ENCODE measurements at regions not wholly inside any gene's neighbourhood (a gene's known extent, or its start where the extent isn't known, plus 50 kb on each side); places are given as distances from the start of the nearest gene placed in this dataset.

GRCh38 chr12:105935106-105935505, 203.6 kb downstream of the NUAK1 start:
- DNase-seq (ENCODE audit: low spot score) = no peak
- ChIA-PET CTCF (ENCODE audit: low intra/inter-chr PET ratio, low total read pairs) (no interaction called here), POLR2A (no interaction called here)
- WGBS (ENCODE audit: low lambda C conversion rate) = 17% methylated on average over 6 of the region's 6 CpGs
- in situ Hi-C loops (cut with HindIII; ENCODE audit: extremely low pct_ligation_motif_present, low pct_unique_long_range_greater_than_20kb) = no loop called here
- no peak overlapping the region for H3K4me3 ChIP-seq (replicated peaks in 1 of 3; ENCODE audit: insufficient read depth in 1 of 3, low read depth in 2 of 3, low read length in 3 of 3)
- no TSS peak for BruUV-seq (replicated peaks)
- intact Hi-C loops (cut with micrococcal nuclease; ENCODE audit: unreplicated experiment) = no loop called here
- no peak overlapping the region for H3K27ac ChIP-seq (ENCODE audit: extremely low read length, insufficient read depth, low read length)
- TF ChIP-seq ZNF792 (CRISPR knock-in tag; IDR thresholded peaks at IDR 0.05) = no peak
- TF ChIP-seq ZNF879 (CRISPR knock-in tag; IDR thresholded peaks at IDR 0.05) = no peak
- H4K20me1 ChIP-seq (ENCODE audit: insufficient read depth, low read length) = no peaks in the 10 kb centered on the region
- no peak overlapping the region for H3K4me2 ChIP-seq (ENCODE audit: low read depth, low read length)
- H2AFZ ChIP-seq (ENCODE audit: low read length) = no peak overlapping the region
- no peak overlapping the region for H3K9ac ChIP-seq (ENCODE audit: insufficient read depth, low read depth, low read length)
- H3K79me2 ChIP-seq (ENCODE audit: insufficient read depth, low read length) = no peaks in the 10 kb centered on the region
- H3K27me3 ChIP-seq (ENCODE audit: control insufficient read depth in 1 of 2, insufficient read depth in 2 of 2, low read length in 2 of 2) = no peaks in the 10 kb centered on the region
- no peaks in the 10 kb centered on the region for H3K9me3 ChIP-seq (ENCODE audit: low read length)
- H3K4me1 ChIP-seq (ENCODE audit: insufficient read depth, low read length) = no peaks in the 10 kb centered on the region
- no peak for ATAC-seq
- no peak for FAIRE-seq
- H3K36me3 ChIP-seq (replicated peaks in 1 of 2; ENCODE audit: control insufficient read depth in 1 of 2, insufficient read depth in 2 of 2, low read length in 2 of 2) = no peaks in the 10 kb centered on the region

- intact Hi-C loops (cut with micrococcal nuclease; ENCODE audit: unreplicated experiment) (no loop called here), in situ Hi-C loops (cut with HindIII; ENCODE audit: extremely low pct_ligation_motif_present, low pct_unique_long_range_greater_than_20kb) (no loop called here)
- DNase-seq (ENCODE audit: low spot score) (no peak), FAIRE-seq (no peak), ATAC-seq (no peak)
- WGBS (ENCODE audit: low lambda C conversion rate) = 11% methylated on average over 3 of the region's 3 CpGs
- ChIA-PET CTCF (ENCODE audit: low intra/inter-chr PET ratio, low total read pairs) (no interaction called here), POLR2A (no interaction called here)
- H3K36me3 ChIP-seq (replicated peaks in 1 of 2; ENCODE audit: control insufficient read depth in 1 of 2, insufficient read depth in 2 of 2, low read length in 2 of 2) = no peaks in the 10 kb centered on the region
- no peaks in the 10 kb centered on the region for H3K27me3 ChIP-seq (ENCODE audit: control insufficient read depth in 1 of 2, insufficient read depth in 2 of 2, low read length in 2 of 2)
- no peak overlapping the region for H2AFZ ChIP-seq (ENCODE audit: low read length)
- H3K4me3 ChIP-seq (replicated peaks in 1 of 3; ENCODE audit: insufficient read depth in 1 of 3, low read depth in 2 of 3, low read length in 3 of 3) = no peak overlapping the region
- no peaks in the 10 kb centered on the region for H3K4me1 ChIP-seq (ENCODE audit: insufficient read depth, low read length)
- H3K4me2 ChIP-seq (ENCODE audit: low read depth, low read length) = no peak overlapping the region
- no peaks in the 10 kb centered on the region for H3K79me2 ChIP-seq (ENCODE audit: insufficient read depth, low read length)
- no peaks in the 10 kb centered on the region for H3K9me3 ChIP-seq (ENCODE audit: low read length)
- no peak overlapping the region for H3K27ac ChIP-seq (ENCODE audit: extremely low read length, insufficient read depth, low read length)
- no peaks in the 10 kb centered on the region for H4K20me1 ChIP-seq (ENCODE audit: insufficient read depth, low read length)
- BruUV-seq (replicated peaks) = no TSS peak
- H3K9ac ChIP-seq (ENCODE audit: insufficient read depth, low read depth, low read length) = no peak overlapping the region
- TF ChIP-seq ZBTB39 (CRISPR knock-in tag; IDR thresholded peaks at IDR 0.05) (no peak), ZNF260 (CRISPR knock-in tag; IDR thresholded peaks at IDR 0.05; ENCODE audit: borderline replicate concordance, low read depth) (no peak), GABPA (IDR thresholded peaks at IDR 0.05; ENCODE audit: low read depth, low read length) (no peak), GABPA (CRISPR knock-in tag; IDR thresholded peaks at IDR 0.05; ENCODE audit: low read depth) (no peak), MIER2 (CRISPR knock-in tag; IDR thresholded peaks at IDR 0.05) (no peak), ATF7-NPFF (CRISPR knock-in tag; IDR thresholded peaks at IDR 0.05; ENCODE audit: low read depth) (no peak), RORA (CRISPR knock-in tag; IDR thresholded peaks at IDR 0.05) (no peak), ZBTB37 (CRISPR knock-in tag; IDR thresholded peaks at IDR 0.05) (no peak), RARG (CRISPR knock-in tag; IDR thresholded peaks at IDR 0.05; ENCODE audit: low read depth) (no peak), NFKBIZ (CRISPR knock-in tag; IDR thresholded peaks at IDR 0.05) (no peak), SIX4 (CRISPR knock-in tag; IDR thresholded peaks at IDR 0.05) (no peak)
- TF ChIP-seq, protein P1, sequence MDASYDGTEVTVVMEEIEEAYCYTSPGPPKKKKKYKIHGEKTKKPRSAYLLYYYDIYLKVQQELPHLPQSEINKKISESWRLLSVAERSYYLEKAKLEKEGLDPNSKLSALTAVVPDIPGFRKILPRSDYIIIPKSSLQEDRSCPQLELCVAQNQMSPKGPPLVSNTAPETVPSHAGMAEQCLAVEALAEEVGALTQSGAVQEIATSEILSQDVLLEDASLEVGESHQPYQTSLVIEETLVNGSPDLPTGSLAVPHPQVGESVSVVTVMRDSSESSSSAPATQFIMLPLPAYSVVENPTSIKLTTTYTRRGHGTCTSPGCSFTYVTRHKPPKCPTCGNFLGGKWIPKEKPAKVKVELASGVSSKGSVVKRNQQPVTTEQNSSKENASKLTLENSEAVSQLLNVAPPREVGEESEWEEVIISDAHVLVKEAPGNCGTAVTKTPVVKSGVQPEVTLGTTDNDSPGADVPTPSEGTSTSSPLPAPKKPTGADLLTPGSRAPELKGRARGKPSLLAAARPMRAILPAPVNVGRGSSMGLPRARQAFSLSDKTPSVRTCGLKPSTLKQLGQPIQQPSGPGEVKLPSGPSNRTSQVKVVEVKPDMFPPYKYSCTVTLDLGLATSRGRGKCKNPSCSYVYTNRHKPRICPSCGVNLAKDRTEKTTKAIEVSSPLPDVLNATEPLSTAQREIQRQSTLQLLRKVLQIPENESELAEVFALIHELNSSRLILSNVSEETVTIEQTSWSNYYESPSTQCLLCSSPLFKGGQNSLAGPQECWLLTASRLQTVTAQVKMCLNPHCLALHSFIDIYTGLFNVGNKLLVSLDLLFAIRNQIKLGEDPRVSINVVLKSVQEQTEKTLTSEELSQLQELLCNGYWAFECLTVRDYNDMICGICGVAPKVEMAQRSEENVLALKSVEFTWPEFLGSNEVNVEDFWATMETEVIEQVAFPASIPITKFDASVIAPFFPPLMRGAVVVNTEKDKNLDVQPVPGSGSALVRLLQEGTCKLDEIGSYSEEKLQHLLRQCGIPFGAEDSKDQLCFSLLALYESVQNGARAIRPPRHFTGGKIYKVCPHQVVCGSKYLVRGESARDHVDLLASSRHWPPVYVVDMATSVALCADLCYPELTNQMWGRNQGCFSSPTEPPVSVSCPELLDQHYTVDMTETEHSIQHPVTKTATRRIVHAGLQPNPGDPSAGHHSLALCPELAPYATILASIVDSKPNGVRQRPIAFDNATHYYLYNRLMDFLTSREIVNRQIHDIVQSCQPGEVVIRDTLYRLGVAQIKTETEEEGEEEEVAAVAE (CRISPR knock-in tag; IDR thresholded peaks at IDR 0.05; ENCODE audit: borderline replicate concordance) = no peak
These were observed 202.8 kb downstream of the NUAK1 start for GRCh38 chr12:105935981-105936380.
